Panc1 (cell line): ENCODE measurements at regions not wholly inside any gene's neighbourhood (a gene's known extent, or its start where the extent isn't known, plus 50 kb on each side); places are given as distances from the start of the nearest gene placed in this dataset.

Experiments used
- ATAC-seq: fragments of 200-7000 bp; cut with Tn5 transposase; 2 replicates; pipeline ENCODE4 v1.9.1; 2020; ENCODE audit warnings: mild to moderate bottlenecking, moderate library complexity
- BruUV-seq: library from RNA; stranded (reverse); fragments of 400-500 nt; replicated peaks from 2 replicates; lab custom pipeline; 2021; lab: Mats Ljungman, UMichigan
- CTCF ChIA-PET: fragments of 300-600 bp; sonication (Branson Sonifier 250); formaldehyde crosslinking; loops from one replicate; lab custom pipeline; 2022; ENCODE audit warnings: antibody characterized with exemption; lab: Charles Lee
- POLR2A ChIA-PET: fragments of 300-600 bp; sonication (Branson Sonifier 250); formaldehyde crosslinking; loops from one replicate; lab custom pipeline; 2022; ENCODE audit warnings: antibody characterized with exemption; lab: Charles Lee
- DNase-seq: peaks from one replicate; pipeline ENCODE4 v3.0.0-alpha.2; 2010; ENCODE audit warnings: low read depth, low spot score
- H3K27ac ChIP-seq: 2 replicates; pipeline ENCODE4 v1.5.1; 2011; ENCODE audit warnings: mild to moderate bottlenecking, low read length, inconsistent platforms
- H3K27me3 ChIP-seq: fragments of 200-500 bp; sonication (Bioruptor generic); 2 replicates; pipeline ENCODE4 v1.6.0; 2014; ENCODE audit warnings: low read length, inconsistent platforms; ENCODE audit not compliant: control insufficient read depth, insufficient read depth
- H3K36me3 ChIP-seq: fragments of 200-500 bp; sonication (Bioruptor generic); 2 replicates; pipeline ENCODE4 v1.5.1; 2014; ENCODE audit warnings: inconsistent platforms, mild to moderate bottlenecking, low read length, moderate library complexity; ENCODE audit not compliant: control insufficient read depth, insufficient read depth
- H3K4me1 ChIP-seq: 2 replicates; pipeline ENCODE4 v1.5.1; 2011; ENCODE audit warnings: inconsistent platforms, mild to moderate bottlenecking, low read length, moderate library complexity; ENCODE audit not compliant: control insufficient read depth, insufficient read depth
- H3K4me3 ChIP-seq, 2 experiments: 2 replicates each; pipeline ENCODE4 v1.5.1; 2011 to 2012; ENCODE audit warnings: low read depth in 2 of 2, low read length in 2 of 2, mild to moderate bottlenecking in 2 of 2, inconsistent platforms in 1 of 2, moderate library complexity in 1 of 2
- H3K9me3 ChIP-seq: fragments of 200-500 bp; sonication (Bioruptor generic); 2 replicates; pipeline ENCODE4 v1.5.1; 2014; ENCODE audit warnings: low read depth, mild to moderate bottlenecking, inconsistent platforms, low read length, moderate library complexity; ENCODE audit not compliant: control insufficient read depth, insufficient read depth
- CTCF ChIP-seq: fragments of 450-650 bp; IDR thresholded peaks from 2 replicates; pipeline ENCODE4 v1.5.1; 2017; ENCODE audit warnings: mild to moderate bottlenecking
- POLR2AphosphoS5 ChIP-seq: IDR thresholded peaks from 2 replicates; pipeline ENCODE4 v1.6.1; 2012; ENCODE audit warnings: mild to moderate bottlenecking, low read depth, low read length, moderate library complexity
- REST ChIP-seq, 2 experiments: IDR thresholded peaks; 2 replicates each; pipeline ENCODE4 v1.6.1; 2011 to 2012; ENCODE audit warnings: low read depth in 2 of 2, control low read depth in 1 of 2, low read length in 1 of 2, mild to moderate bottlenecking in 1 of 2, moderate library complexity in 1 of 2; ENCODE audit not compliant: insufficient read depth in 1 of 2
- SIN3A ChIP-seq: IDR thresholded peaks from 2 replicates; pipeline ENCODE4 v1.6.1; 2012; ENCODE audit warnings: low read depth, mild to moderate bottlenecking, low read length, moderate library complexity, borderline replicate concordance; ENCODE audit not compliant: insufficient read depth
- TCF7L2 ChIP-seq: IDR thresholded peaks from 2 replicates; pipeline ENCODE4 v1.6.1; 2011; ENCODE audit warnings: mild to moderate bottlenecking, low read depth, low read length, inconsistent platforms
- in situ Hi-C: cut with HindIII; loops from 2 replicates; pipeline ENCODE4 v1.10.0; 2016; ENCODE audit warnings: low sequenced_read_pairs, low pct_unique_long_range_greater_than_20kb
- intact Hi-C: fragments of 100-400 bp; cut with micrococcal nuclease; formaldehyde crosslinking; loops from one replicate; pipeline ENCODE4 v1.10.0; 2022; ENCODE audit not compliant: unreplicated experiment

GRCh38 chr5:51060953-51061352, 322.3 kb upstream of the ISL1 start:
- Histone ChIP-seq H3K4me1 (no peaks in the 10 kb centered on the region), H3K27ac (no peak overlapping the region), H3K27me3 (no peaks in the 10 kb centered on the region), H3K36me3 (no peaks in the 10 kb centered on the region), H3K9me3 (no peaks in the 10 kb centered on the region), H3K4me3 (no peak overlapping the region)
- DNase-seq (no peak), ATAC-seq (no peak)
- TF ChIP-seq CTCF: no peak
- TF ChIP-seq TCF7L2: no peak
- no peak for TF ChIP-seq REST (IDR thresholded peaks at IDR 0.05; ENCODE audit: insufficient read depth in 1 of 2, low read depth in 2 of 2, low read length in 1 of 2)
- no peak for TF ChIP-seq POLR2AphosphoS5
- no peak for TF ChIP-seq SIN3A
- intact Hi-C loops: no loop called here
- in situ Hi-C loops: no loop called here
- ChIA-PET POLR2A (no interaction called here), CTCF (no interaction called here)
- BruUV-seq: no TSS peak

- DNase-seq (no peak), ATAC-seq (no peak)
- Histone ChIP-seq H3K27me3 (no peaks in the 10 kb centered on the region), H3K36me3 (no peaks in the 10 kb centered on the region), H3K4me1 (no peaks in the 10 kb centered on the region), H3K27ac (no peak overlapping the region), H3K9me3 (peaks cover 3% of the 10 kb centered on the region; the same call in 1 of the 2 replicates), H3K4me3 (no peak overlapping the region)
- no TSS peak for BruUV-seq
- ChIA-PET CTCF (no interaction called here), POLR2A (no interaction called here)
- TF ChIP-seq CTCF: no peak
- TF ChIP-seq SIN3A: no peak
- TF ChIP-seq TCF7L2: no peak
- TF ChIP-seq REST (IDR thresholded peaks at IDR 0.05; ENCODE audit: insufficient read depth in 1 of 2, low read depth in 2 of 2, low read length in 1 of 2): no peak
- no peak for TF ChIP-seq POLR2AphosphoS5
- in situ Hi-C loops: no loop called here
- intact Hi-C loops: no loop called here
Measured at GRCh38 chr5:51072937-51073336, 310.3 kb upstream of the ISL1 start.
